ENCODE measurements at regions not wholly inside any gene's neighbourhood (a gene's known extent, or its start where the extent isn't known, plus 50 kb on each side); places are given as distances from the start of the nearest gene placed in this dataset.
A peak's percentile ranks its signal among the peaks of the same experiment; 100 is the strongest.

- no peaks in the 10 kb centered on the region for H3K4me1 Mint-ChIP-seq (ENCODE audit: low read depth)
- no peaks in the 10 kb centered on the region for H3K27me3 Mint-ChIP-seq (ENCODE audit: low read depth)
- H3K9me3 Mint-ChIP-seq, result no peaks in the 10 kb centered on the region
- no peak overlapping the region for H3K27ac Mint-ChIP-seq
- no peak for DNase-seq
- H3K36me3 Mint-ChIP-seq (ENCODE audit: low read depth), result no peaks in the 10 kb centered on the region
- no peak overlapping the region for H3K4me3 Mint-ChIP-seq
- CTCF ChIA-PET, result no interaction called here
- intact Hi-C loops (cut with micrococcal nuclease), result no loop called here
Observed at GRCh38 chr13:24081387-24081786, 79.1 kb upstream of the SPATA13 start.

- no peaks in the 10 kb centered on the region for H3K4me1 Mint-ChIP-seq (ENCODE audit: low read depth)
- no peaks in the 10 kb centered on the region for H3K27me3 Mint-ChIP-seq (ENCODE audit: low read depth)
- CTCF ChIA-PET, result no interaction called here
- no peak overlapping the region for H3K27ac Mint-ChIP-seq
- no peak overlapping the region for H3K4me3 Mint-ChIP-seq
- intact Hi-C loops (cut with micrococcal nuclease), result no loop called here
- DNase-seq, result no peak
- H3K9me3 Mint-ChIP-seq, result no peaks in the 10 kb centered on the region
- no peaks in the 10 kb centered on the region for H3K36me3 Mint-ChIP-seq (ENCODE audit: low read depth)
Observed at GRCh38 chr13:24083141-24083540, 77.4 kb upstream of the SPATA13 start.

- Mint-ChIP-seq H3K9me3 (no peaks in the 10 kb centered on the region), H3K36me3 (ENCODE audit: low read depth) (no peaks in the 10 kb centered on the region), H3K4me1 (ENCODE audit: low read depth) (no peaks in the 10 kb centered on the region), H3K4me3 (no peak overlapping the region), H3K27ac (no peak overlapping the region), H3K27me3 (ENCODE audit: low read depth) (no peaks in the 10 kb centered on the region)
- no peak for DNase-seq
- CTCF ChIA-PET, result interaction anchor here (0.7 kb wide), 1 partner anchor 930 kb away, joined by 3 read pairs; no protein-coding TSS in a partner anchor
- intact Hi-C loops (cut with micrococcal nuclease), result no loop called here
Observed at GRCh38 chr13:24083722-24084421, 76.6 kb upstream of the SPATA13 start.

- CTCF ChIA-PET, result no interaction called here
Observed at GRCh38 chr13:24085662-24086061, 74.9 kb upstream of the SPATA13 start.

GRCh38 chr13:24086642-24087041 is 73.9 kb upstream of the SPATA13 start:
- H3K27ac Mint-ChIP-seq, result no peak overlapping the region
- H3K4me1 Mint-ChIP-seq (ENCODE audit: low read depth), result no peaks in the 10 kb centered on the region
- no peak for DNase-seq
- no peak overlapping the region for H3K4me3 Mint-ChIP-seq
- intact Hi-C loops (cut with micrococcal nuclease), result no loop called here
- no peaks in the 10 kb centered on the region for H3K9me3 Mint-ChIP-seq
- CTCF ChIA-PET, result interaction anchor here (1.2 kb wide), 1 partner anchor 142 kb away, joined by 3 read pairs; no protein-coding TSS in a partner anchor
- no peaks in the 10 kb centered on the region for H3K27me3 Mint-ChIP-seq (ENCODE audit: low read depth)
- no peaks in the 10 kb centered on the region for H3K36me3 Mint-ChIP-seq (ENCODE audit: low read depth)

More at GRCh38 chr13:24085662-24086061, 74.9 kb upstream of the SPATA13 start:
- Mint-ChIP-seq H3K9me3 (no peaks in the 10 kb centered on the region), H3K4me3 (no peak overlapping the region), H3K4me1 (ENCODE audit: low read depth) (no peaks in the 10 kb centered on the region), H3K27ac (no peak overlapping the region), H3K27me3 (ENCODE audit: low read depth) (no peaks in the 10 kb centered on the region), H3K36me3 (ENCODE audit: low read depth) (no peaks in the 10 kb centered on the region)
- DNase-seq, result no peak
- intact Hi-C loops (cut with micrococcal nuclease), result no loop called here

- H3K4me3 Mint-ChIP-seq, result no peak overlapping the region
- no peaks in the 10 kb centered on the region for H3K36me3 Mint-ChIP-seq (ENCODE audit: low read depth)
- DNase-seq, result no peak
- intact Hi-C loops (cut with micrococcal nuclease), result no loop called here
- H3K27ac Mint-ChIP-seq, result no peak overlapping the region
- H3K9me3 Mint-ChIP-seq, result no peaks in the 10 kb centered on the region
- CTCF ChIA-PET, result interaction anchor here (0.6 to 1.2 kb wide), 4 partner anchors 67 to 1814 kb away, joined by 3 to 4 read pairs (median 3); no protein-coding TSS in a partner anchor
- H3K4me1 Mint-ChIP-seq (ENCODE audit: low read depth), result no peaks in the 10 kb centered on the region
- no peaks in the 10 kb centered on the region for H3K27me3 Mint-ChIP-seq (ENCODE audit: low read depth)
Observed at GRCh38 chr13:24087605-24088225, 72.8 kb upstream of the SPATA13 start.

- CTCF ChIA-PET, result no interaction called here
- Mint-ChIP-seq H3K4me1 (ENCODE audit: low read depth) (no peaks in the 10 kb centered on the region), H3K27me3 (ENCODE audit: low read depth) (peaks cover 5% of the 10 kb centered on the region), H3K4me3 (no peak overlapping the region), H3K9me3 (no peaks in the 10 kb centered on the region), H3K36me3 (ENCODE audit: low read depth) (no peaks in the 10 kb centered on the region), H3K27ac (no peak overlapping the region)
- DNase-seq, result no peak
- intact Hi-C loops (cut with micrococcal nuclease), result no loop called here
Observed at GRCh38 chr13:24090049-24090448, 70.5 kb upstream of the SPATA13 start.

GRCh38 chr13:24091080-24091479 is 69.4 kb upstream of the SPATA13 start:
- H3K36me3 Mint-ChIP-seq (ENCODE audit: low read depth), result no peaks in the 10 kb centered on the region
- DNase-seq, result no peak
- H3K4me1 Mint-ChIP-seq (ENCODE audit: low read depth), result no peaks in the 10 kb centered on the region
- H3K9me3 Mint-ChIP-seq, result no peaks in the 10 kb centered on the region
- H3K27ac Mint-ChIP-seq, result no peak overlapping the region
- CTCF ChIA-PET, result interaction anchor here (0.7 kb wide), 1 partner anchor 163 kb away, joined by 3 read pairs; no protein-coding TSS in a partner anchor
- peaks cover 5% of the 10 kb centered on the region for H3K27me3 Mint-ChIP-seq (ENCODE audit: low read depth)
- H3K4me3 Mint-ChIP-seq, result no peak overlapping the region
- intact Hi-C loops (cut with micrococcal nuclease), result no loop called here

GRCh38 chr13:24092108-24092507 is 68.4 kb upstream of the SPATA13 start:
- no peak overlapping the region for H3K4me3 Mint-ChIP-seq
- H3K9me3 Mint-ChIP-seq, result no peaks in the 10 kb centered on the region
- CTCF ChIA-PET, result interaction anchor here (0.9 kb wide), 1 partner anchor 170 kb away, joined by 3 read pairs; no protein-coding TSS in a partner anchor
- H3K4me1 Mint-ChIP-seq (ENCODE audit: low read depth), result peaks cover 8% of the 10 kb centered on the region
- no peaks in the 10 kb centered on the region for H3K36me3 Mint-ChIP-seq (ENCODE audit: low read depth)
- no peak for DNase-seq
- intact Hi-C loops (cut with micrococcal nuclease), result no loop called here
- H3K27ac Mint-ChIP-seq, result no peak overlapping the region
- peaks cover 5% of the 10 kb centered on the region for H3K27me3 Mint-ChIP-seq (ENCODE audit: low read depth)

- H3K36me3 Mint-ChIP-seq (ENCODE audit: low read depth), result no peaks in the 10 kb centered on the region
- CTCF ChIA-PET, result no interaction called here
- H3K27ac Mint-ChIP-seq, result no peak overlapping the region
- intact Hi-C loops (cut with micrococcal nuclease), result no loop called here
- peaks cover 17% of the 10 kb centered on the region for H3K4me1 Mint-ChIP-seq (ENCODE audit: low read depth)
- no peak overlapping the region for H3K4me3 Mint-ChIP-seq
- peaks cover 5% of the 10 kb centered on the region for H3K27me3 Mint-ChIP-seq (ENCODE audit: low read depth)
- DNase-seq, result no peak
- no peaks in the 10 kb centered on the region for H3K9me3 Mint-ChIP-seq
Observed at GRCh38 chr13:24093047-24093446, 67.5 kb upstream of the SPATA13 start.

- H3K4me1 Mint-ChIP-seq (ENCODE audit: low read depth), result peaks cover 17% of the 10 kb centered on the region
- DNase-seq, result no peak
- no peaks in the 10 kb centered on the region for H3K36me3 Mint-ChIP-seq (ENCODE audit: low read depth)
- CTCF ChIA-PET, result interaction anchor here (1.1 to 2.6 kb wide), 5 partner anchors 43 to 133 kb away, joined by 3 to 11 read pairs (median 6); partner anchors contain the start of gene SPATA13
- intact Hi-C loops (cut with micrococcal nuclease), result loop anchor here (1.0 to 2.0 kb wide), 6 partner anchors 26 to 174 kb away; partner anchors contain the start of gene SPATA13
- H3K27ac Mint-ChIP-seq, result peak overlapping the region; percentile 65
- H3K27me3 Mint-ChIP-seq (ENCODE audit: low read depth), result peaks cover 5% of the 10 kb centered on the region
- no peaks in the 10 kb centered on the region for H3K9me3 Mint-ChIP-seq
- H3K4me3 Mint-ChIP-seq, result no peak overlapping the region
Observed at GRCh38 chr13:24096659-24097058, 63.9 kb upstream of the SPATA13 start.

GRCh38 chr13:24097064-24097463 is 63.5 kb upstream of the SPATA13 start:
- H3K4me3 Mint-ChIP-seq, result no peak overlapping the region
- peak; percentile 69 for DNase-seq
- CTCF ChIA-PET, result interaction anchor here (0.8 to 2.6 kb wide), 8 partner anchors 44 to 172 kb away, joined by 3 to 11 read pairs (median 5); partner anchors contain the start of gene SPATA13
- peaks cover 6% of the 10 kb centered on the region for H3K27me3 Mint-ChIP-seq (ENCODE audit: low read depth)
- no peaks in the 10 kb centered on the region for H3K9me3 Mint-ChIP-seq
- no peaks in the 10 kb centered on the region for H3K36me3 Mint-ChIP-seq (ENCODE audit: low read depth)
- peaks cover 17% of the 10 kb centered on the region for H3K4me1 Mint-ChIP-seq (ENCODE audit: low read depth)
- H3K27ac Mint-ChIP-seq, result peak overlapping the region; percentile 65
- intact Hi-C loops (cut with micrococcal nuclease), result loop anchor here (1.0 to 2.0 kb wide), 6 partner anchors 25 to 174 kb away; partner anchors contain the start of gene SPATA13
